PFSK-1 (cell line): ENCODE measurements at regions not wholly inside any gene's neighbourhood (a gene's known extent, or its start where the extent isn't known, plus 50 kb on each side); places are given as distances from the start of the nearest gene placed in this dataset.

ENCODE experiments used
- POLR2AphosphoS5 ChIP-seq: IDR thresholded peaks from 2 replicates; pipeline ENCODE4 v1.6.1; 2012; ENCODE audit warnings: low read depth, mild to moderate bottlenecking, control low read depth, low read length, moderate library complexity
- SIN3A ChIP-seq: IDR thresholded peaks from 2 replicates; pipeline ENCODE4 v1.6.1; 2012; ENCODE audit warnings: mild to moderate bottlenecking, low read length, moderate library complexity, borderline replicate concordance; ENCODE audit not compliant: insufficient read depth
- TAF1 ChIP-seq: IDR thresholded peaks from 2 replicates; pipeline ENCODE4 v1.6.1; 2012; ENCODE audit warnings: low read length, control low read depth, borderline replicate concordance; ENCODE audit not compliant: insufficient read depth

GRCh38 chr3:64361962-64362735 lies 136.9 kb upstream of the PRICKLE2 start:
- TF ChIP-seq POLR2AphosphoS5 (no peak), TAF1 (no peak), SIN3A (no peak)
